Mammary epithelial cell (primary cell): ENCODE measurements at regions not wholly inside any gene's neighbourhood (a gene's known extent, or its start where the extent isn't known, plus 50 kb on each side); places are given as distances from the start of the nearest gene placed in this dataset.
"Not testable (repeated sequence)": the region's sequence is repeated elsewhere in the genome, so short reads cannot be mapped to it uniquely, and the experiment has no call there.

Source experiments
- CTCF ChIP-seq, 2 donors: IDR thresholded peaks in 1 of 2; conservative IDR thresholded peaks in 1 of 2; 2 replicates each; pipeline ENCODE4 v1.5.1; 2011 to 2012; ENCODE audit warnings: inconsistent platforms in 2 of 2, low read length in 2 of 2, mild to moderate bottlenecking in 2 of 2, control low read depth in 1 of 2, low read depth in 1 of 2; ENCODE audit not compliant: insufficient read depth in 1 of 2; ENCODE audit errors: extremely low read depth in 1 of 2
- EZH2 ChIP-seq: IDR thresholded peaks from 2 replicates; pipeline ENCODE4 v1.6.1; 2012; ENCODE audit warnings: low read length, inconsistent platforms, borderline replicate concordance

GRCh38 chr12:33920460-33920859 lies 101.8 kb upstream of the ALG10 start:
- not testable (repeated sequence) for TF ChIP-seq CTCF (conservative IDR thresholded peaks at IDR 0.05 in 1 of 2, IDR thresholded peaks at IDR 0.05 in 1 of 2; ENCODE audit: extremely low read depth in 1 of 2, insufficient read depth in 1 of 2, low read depth in 1 of 2, low read length in 2 of 2); EZH2
